Islet of Langerhans (tissue), 1 donor: ENCODE measurements at regions not wholly inside any gene's neighbourhood (a gene's known extent, or its start where the extent isn't known, plus 50 kb on each side); places are given as distances from the start of the nearest gene placed in this dataset.
"Not testable (repeated sequence)": the region's sequence is repeated elsewhere in the genome, so short reads cannot be mapped to it uniquely, and the experiment has no call there.

Source experiments
- FAIRE-seq: peaks from one replicate; lab custom pipeline; 2011; peaks lifted over from hg19 to GRCh38; lab: Jason Lieb, UNC

GRCh38 chr2:225797394-225797793 lies 397.9 kb downstream of the NYAP2 start:
- FAIRE-seq, result no peak

GRCh38 chr2:225794652-225795400 lies 395.3 kb downstream of the NYAP2 start:
- no peak for FAIRE-seq

DNA sequence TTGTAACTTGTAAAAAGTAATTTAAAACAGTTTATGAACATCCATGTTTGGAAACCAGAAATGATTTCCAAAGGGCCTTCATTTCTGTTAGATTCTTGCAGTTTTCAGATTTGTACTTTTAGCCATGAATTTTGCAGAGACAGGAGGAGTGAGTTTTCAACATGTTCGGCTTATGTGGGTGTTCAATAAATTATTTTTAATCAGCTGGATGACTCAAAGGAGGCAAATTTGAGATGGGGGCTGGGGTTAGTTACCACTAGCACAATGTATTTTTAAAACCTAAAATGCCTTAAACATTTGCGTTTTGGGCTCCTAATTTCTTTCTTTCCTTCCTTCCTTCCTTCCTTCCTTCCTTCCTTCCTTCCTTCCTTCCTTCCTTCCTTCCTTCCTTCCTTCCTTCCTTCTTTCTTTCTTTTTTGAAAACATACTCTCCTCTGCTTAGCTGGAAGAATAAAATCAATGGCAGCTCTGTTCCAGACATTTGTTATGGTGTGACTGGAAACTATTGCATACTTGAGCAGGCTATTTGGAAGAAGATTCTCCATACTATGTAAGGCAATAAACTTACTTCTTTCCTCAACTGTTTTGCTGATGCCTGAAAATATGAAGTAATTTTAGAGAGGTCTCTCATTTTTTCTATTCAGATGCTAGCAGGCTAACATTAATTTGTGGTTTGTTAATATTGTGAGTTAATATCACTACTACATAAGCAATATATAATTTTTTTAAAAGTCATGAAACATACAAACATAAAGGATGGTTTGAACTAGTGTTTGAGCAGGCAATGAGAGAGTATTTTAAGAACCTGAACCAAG lies 394.4 kb downstream of the NYAP2 start:
- FAIRE-seq, result no peak

DNA sequence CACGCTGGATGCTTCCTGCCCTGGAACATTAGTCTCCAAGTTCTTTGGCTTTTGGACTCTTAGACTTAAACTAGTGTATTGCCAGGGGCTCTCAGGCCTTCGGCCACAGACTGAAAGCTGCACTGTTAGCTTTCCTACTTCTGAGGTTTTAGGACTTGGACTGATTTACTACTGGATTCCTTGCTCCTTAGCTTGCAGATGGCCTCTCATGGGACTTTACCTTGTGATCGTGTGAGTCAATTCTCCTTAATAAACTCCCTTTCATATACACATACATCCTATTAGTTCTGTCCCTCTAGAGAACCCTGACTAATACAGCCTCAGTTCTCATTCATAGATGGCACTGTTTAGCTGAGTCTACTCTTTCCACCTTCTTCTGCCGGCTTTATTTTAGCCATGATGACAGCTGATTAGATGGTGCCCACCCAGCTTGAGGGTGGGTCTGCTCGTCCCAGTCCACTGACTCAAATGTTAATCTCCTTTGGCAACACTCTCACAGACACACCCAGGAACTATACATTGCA lies 389.1 kb downstream of the NYAP2 start:
- FAIRE-seq, result no peak

DNA sequence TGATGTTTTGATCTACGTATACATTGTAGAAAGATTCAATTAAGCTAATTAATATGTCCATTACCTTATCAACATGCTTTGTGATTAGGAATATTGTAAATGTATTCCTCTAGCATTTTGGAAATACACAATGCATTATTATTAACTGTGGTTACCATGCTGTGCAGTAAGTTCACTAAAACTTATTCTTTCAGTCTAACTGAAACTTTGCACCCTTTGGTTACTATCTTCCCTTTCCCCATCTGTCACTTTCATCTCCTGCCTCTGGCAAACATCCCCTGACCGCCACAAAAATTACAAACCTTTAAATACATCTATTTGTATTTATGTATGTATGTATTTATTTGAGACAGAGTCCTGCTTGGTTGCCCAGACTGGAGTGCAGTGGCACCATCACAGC lies 388.0 kb downstream of the NYAP2 start:
- FAIRE-seq, result no peak

GRCh38 chr2:225781991-225782390 lies 382.5 kb downstream of the NYAP2 start:
- no peak for FAIRE-seq

GRCh38 chr2:225781145-225781544 lies 381.6 kb downstream of the NYAP2 start:
- FAIRE-seq, result no peak

- FAIRE-seq, result no peak
Observed at GRCh38 chr2:225779829-225780228, 380.3 kb downstream of the NYAP2 start.

DNA sequence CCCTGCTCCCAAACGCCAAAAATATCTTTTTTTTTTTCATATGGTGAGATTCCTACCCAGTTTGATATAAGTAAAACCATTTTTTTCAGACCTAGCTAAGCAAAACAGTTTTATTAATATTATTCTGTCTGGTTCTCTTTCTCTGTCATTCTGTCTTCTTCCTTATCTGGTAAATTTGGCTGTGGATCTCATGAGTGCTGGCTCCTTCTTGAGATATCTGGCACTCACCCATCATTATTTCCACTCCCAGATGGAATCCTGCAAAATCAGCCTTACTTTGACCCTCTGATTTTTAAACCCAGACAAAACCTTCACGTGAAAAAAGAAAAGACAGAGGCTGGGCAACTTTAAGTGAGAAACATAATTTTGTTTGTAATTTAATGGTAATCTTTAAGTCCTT lies 373.6 kb downstream of the NYAP2 start:
- no peak for FAIRE-seq

DNA sequence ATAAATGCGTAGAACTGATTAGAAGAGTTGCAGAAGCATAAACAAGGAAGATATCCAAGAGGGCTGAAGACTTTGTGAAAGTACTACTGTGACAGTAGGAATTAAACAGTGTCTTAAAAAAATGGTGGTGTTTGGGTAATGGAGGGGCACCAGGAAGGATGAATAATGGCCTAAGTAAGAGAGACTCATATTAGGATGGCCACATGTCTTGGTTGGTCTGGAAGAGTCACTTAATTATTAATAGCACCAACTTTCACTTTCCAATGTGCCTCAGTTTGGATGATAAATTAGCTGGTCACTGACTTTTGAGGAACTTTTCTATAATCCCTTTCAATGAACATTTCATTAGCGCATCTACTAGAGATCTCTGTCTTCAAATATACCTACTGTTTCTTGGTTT lies 372.2 kb downstream of the NYAP2 start:
- no peak for FAIRE-seq

GRCh38 chr2:225768741-225769140 lies 369.2 kb downstream of the NYAP2 start:
- no peak for FAIRE-seq

DNA sequence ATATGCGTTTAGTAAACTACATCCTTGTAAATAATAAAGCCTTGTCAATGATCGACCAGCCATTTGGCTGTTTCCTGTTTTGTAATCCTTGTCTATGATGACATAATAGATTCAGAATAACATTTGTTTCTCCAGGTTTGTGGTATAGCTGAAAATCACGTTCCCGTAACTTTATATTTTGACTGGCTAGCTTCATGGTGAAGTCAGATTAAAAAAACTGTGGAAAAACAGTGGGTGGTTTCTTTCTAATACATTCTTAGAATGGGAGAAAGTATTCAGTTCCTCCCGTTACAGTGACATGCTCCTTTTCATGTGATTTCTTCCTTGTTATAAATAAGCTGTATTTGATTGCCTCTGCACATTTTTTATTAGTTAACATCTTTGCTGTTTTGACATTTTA lies 366.9 kb downstream of the NYAP2 start:
- FAIRE-seq, result no peak

DNA sequence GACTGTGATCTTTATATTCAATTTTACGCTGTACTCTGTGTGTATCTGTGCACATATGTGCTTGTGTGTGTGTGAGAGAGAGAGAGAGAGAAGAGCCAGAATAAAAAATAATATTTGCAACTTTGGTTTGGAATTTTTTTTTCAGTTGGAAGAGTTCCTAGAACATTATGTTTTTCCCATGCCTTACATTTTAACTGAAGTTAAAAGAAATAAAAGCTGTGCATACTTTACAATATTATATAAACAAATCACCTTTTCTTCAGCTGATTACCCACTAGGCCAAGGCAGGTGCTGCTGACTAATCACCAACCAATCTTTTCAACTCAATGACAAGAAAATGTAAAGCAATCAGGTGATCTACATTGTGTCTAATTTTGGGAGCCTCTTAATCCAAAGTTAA lies 366.3 kb downstream of the NYAP2 start:
- no peak for FAIRE-seq

DNA sequence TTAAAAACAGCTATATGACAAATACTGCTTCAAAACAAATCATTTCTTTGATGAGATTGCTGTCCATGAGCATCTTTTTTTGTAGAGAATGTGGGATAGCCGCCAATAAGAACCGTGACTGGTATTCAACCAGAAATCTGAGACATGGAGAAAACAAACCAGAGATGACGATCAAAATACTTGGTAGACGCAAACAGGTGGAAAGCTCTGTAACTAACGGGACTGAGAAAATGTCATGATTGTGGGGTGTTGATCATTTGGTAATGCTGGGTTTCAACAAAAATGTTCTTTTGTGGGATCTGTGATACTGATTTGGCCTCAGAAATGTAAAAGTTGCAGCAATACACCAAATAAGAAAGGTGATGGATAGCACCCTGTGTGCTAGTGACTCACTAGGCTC lies 364.8 kb downstream of the NYAP2 start:
- FAIRE-seq, result no peak

- FAIRE-seq, result no peak
Observed at GRCh38 chr2:225763711-225764110, 364.2 kb downstream of the NYAP2 start.

GRCh38 chr2:225761396-225761795 lies 361.9 kb downstream of the NYAP2 start:
- no peak for FAIRE-seq

DNA sequence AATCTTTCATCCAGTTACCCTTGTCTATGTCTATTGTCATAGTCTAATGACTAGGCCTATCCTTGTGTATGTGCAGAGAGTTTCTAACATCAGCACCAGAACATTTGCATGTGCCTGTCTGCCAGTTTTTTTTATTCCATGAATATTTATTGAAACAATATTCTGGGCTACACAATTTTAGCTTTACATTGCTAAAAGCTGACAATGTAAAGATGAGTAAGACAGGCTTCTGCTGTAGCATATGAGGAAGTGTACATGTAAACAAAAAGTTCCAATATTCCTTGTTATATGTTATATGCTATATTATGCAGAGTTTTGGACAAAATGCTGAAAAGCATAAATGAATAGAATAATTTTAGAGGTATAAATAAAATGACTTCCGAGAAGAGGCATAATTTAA lies 357.7 kb downstream of the NYAP2 start:
- FAIRE-seq, result no peak

GRCh38 chr2:225756198-225756597 lies 356.7 kb downstream of the NYAP2 start:
- no peak for FAIRE-seq

- FAIRE-seq, result no peak
Observed at GRCh38 chr2:225748609-225749008, 349.1 kb downstream of the NYAP2 start.

DNA sequence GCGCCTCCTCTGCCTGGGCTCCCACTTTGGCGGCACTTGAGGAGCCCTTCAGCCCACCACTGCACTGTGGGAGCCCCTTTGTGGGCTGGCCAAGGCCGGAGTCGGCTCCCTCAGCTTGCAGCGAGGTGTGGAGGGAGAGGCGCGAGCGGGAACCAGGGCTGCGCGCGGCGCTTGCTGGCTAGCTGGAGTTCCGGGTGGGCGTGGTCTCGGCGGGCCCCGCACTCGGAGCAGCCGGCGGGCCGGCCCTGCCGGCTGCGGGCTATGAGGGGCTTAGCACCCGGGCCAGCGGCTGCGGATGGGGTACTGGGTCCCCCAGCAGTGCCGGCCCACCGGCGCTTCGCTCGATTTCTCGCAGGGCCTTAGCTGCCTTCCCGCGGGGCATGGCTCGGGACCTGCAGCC lies 344.5 kb downstream of the NYAP2 start:
- not testable (repeated sequence) for FAIRE-seq

- FAIRE-seq, result no peak
Observed at GRCh38 chr2:225742487-225742886, 343.0 kb downstream of the NYAP2 start.

- no peak for FAIRE-seq
Observed at GRCh38 chr2:225740086-225740485, 340.6 kb downstream of the NYAP2 start.

- no peak for FAIRE-seq
Observed at GRCh38 chr2:225739328-225739727, 339.8 kb downstream of the NYAP2 start.

DNA sequence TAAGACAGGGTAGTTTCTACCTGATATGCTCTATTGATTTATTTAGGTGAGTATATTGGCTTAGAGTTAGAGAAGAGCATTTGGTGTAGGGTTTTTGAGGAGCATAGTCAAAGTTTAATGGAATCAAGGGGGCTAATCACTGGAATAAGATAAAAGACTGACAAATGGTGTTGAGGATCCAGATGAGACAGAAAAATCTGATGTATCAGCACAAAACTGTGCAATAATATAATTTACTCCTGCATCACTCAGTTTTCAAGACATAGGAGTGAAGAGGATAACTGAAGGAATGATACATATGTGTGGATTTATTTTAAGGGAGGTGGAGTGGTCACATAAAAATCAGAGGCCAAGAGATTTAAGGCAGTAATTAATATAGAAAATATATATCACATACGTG lies 339.2 kb downstream of the NYAP2 start:
- FAIRE-seq, result no peak
